ENCODE measurements at regions not wholly inside any gene's neighbourhood (a gene's known extent, or its start where the extent isn't known, plus 50 kb on each side); places are given as distances from the start of the nearest gene placed in this dataset.

- no peaks in the 10 kb centered on the region for H3K4me1 Mint-ChIP-seq
- H3K4me3 Mint-ChIP-seq, result no peak overlapping the region
- no peak for DNase-seq (ENCODE audit: low spot score in 2 of 2, unreplicated experiment in 2 of 2)
- no peaks in the 10 kb centered on the region for H3K9me3 Mint-ChIP-seq
- no peak for TF ChIP-seq CTCF (IDR thresholded peaks at IDR 0.05; ENCODE audit: unreplicated experiment)
- H3K27me3 Mint-ChIP-seq (ENCODE audit: low read depth), result no peaks in the 10 kb centered on the region
- no peaks in the 10 kb centered on the region for H3K36me3 Mint-ChIP-seq
- no peak overlapping the region for H3K27ac Mint-ChIP-seq
These were observed 365.4 kb upstream of the PTGER4 start for GRCh38 chr5:40314275-40314674.

GRCh38 chr5:40312205-40312604 is 367.5 kb upstream of the PTGER4 start:
- no peaks in the 10 kb centered on the region for H3K36me3 Mint-ChIP-seq
- H3K27ac Mint-ChIP-seq, result no peak overlapping the region
- H3K9me3 Mint-ChIP-seq, result no peaks in the 10 kb centered on the region
- TF ChIP-seq CTCF (IDR thresholded peaks at IDR 0.05; ENCODE audit: unreplicated experiment), result no peak
- H3K4me3 Mint-ChIP-seq, result no peak overlapping the region
- H3K4me1 Mint-ChIP-seq, result peaks cover 11% of the 10 kb centered on the region
- no peaks in the 10 kb centered on the region for H3K27me3 Mint-ChIP-seq (ENCODE audit: low read depth)
- DNase-seq (ENCODE audit: low spot score in 2 of 2, unreplicated experiment in 2 of 2), result no peak

GRCh38 chr5:40309851-40310250 is 369.9 kb upstream of the PTGER4 start:
- no peak for TF ChIP-seq CTCF (IDR thresholded peaks at IDR 0.05; ENCODE audit: unreplicated experiment)
- no peak overlapping the region for H3K27ac Mint-ChIP-seq
- DNase-seq (ENCODE audit: low spot score in 2 of 2, unreplicated experiment in 2 of 2), result no peak
- H3K36me3 Mint-ChIP-seq, result no peaks in the 10 kb centered on the region
- H3K27me3 Mint-ChIP-seq (ENCODE audit: low read depth), result no peaks in the 10 kb centered on the region
- H3K4me3 Mint-ChIP-seq, result no peak overlapping the region
- H3K4me1 Mint-ChIP-seq, result peaks cover 11% of the 10 kb centered on the region
- H3K9me3 Mint-ChIP-seq, result no peaks in the 10 kb centered on the region

GRCh38 chr5:40308867-40309266 is 370.8 kb upstream of the PTGER4 start:
- H3K27ac Mint-ChIP-seq, result no peak overlapping the region
- H3K27me3 Mint-ChIP-seq (ENCODE audit: low read depth), result no peaks in the 10 kb centered on the region
- peaks cover 11% of the 10 kb centered on the region for H3K4me1 Mint-ChIP-seq
- no peak for DNase-seq (ENCODE audit: low spot score in 2 of 2, unreplicated experiment in 2 of 2)
- no peak overlapping the region for H3K4me3 Mint-ChIP-seq
- H3K9me3 Mint-ChIP-seq, result no peaks in the 10 kb centered on the region
- no peaks in the 10 kb centered on the region for H3K36me3 Mint-ChIP-seq
- no peak for TF ChIP-seq CTCF (IDR thresholded peaks at IDR 0.05; ENCODE audit: unreplicated experiment)

GRCh38 chr5:40307920-40308319 is 371.8 kb upstream of the PTGER4 start:
- TF ChIP-seq CTCF (IDR thresholded peaks at IDR 0.05; ENCODE audit: unreplicated experiment), result no peak
- H3K27me3 Mint-ChIP-seq (ENCODE audit: low read depth), result no peaks in the 10 kb centered on the region
- no peak for DNase-seq (ENCODE audit: low spot score in 2 of 2, unreplicated experiment in 2 of 2)
- peaks cover 11% of the 10 kb centered on the region for H3K4me1 Mint-ChIP-seq
- no peaks in the 10 kb centered on the region for H3K36me3 Mint-ChIP-seq
- H3K9me3 Mint-ChIP-seq, result no peaks in the 10 kb centered on the region
- peak overlapping the region; percentile 28 for H3K27ac Mint-ChIP-seq
- no peak overlapping the region for H3K4me3 Mint-ChIP-seq

GRCh38 chr5:40306869-40307487 is 372.7 kb upstream of the PTGER4 start:
- Mint-ChIP-seq H3K9me3 (no peaks in the 10 kb centered on the region), H3K36me3 (no peaks in the 10 kb centered on the region), H3K4me1 (peaks cover 11% of the 10 kb centered on the region), H3K27me3 (ENCODE audit: low read depth) (no peaks in the 10 kb centered on the region), H3K27ac (no peak overlapping the region), H3K4me3 (no peak overlapping the region)
- TF ChIP-seq CTCF (IDR thresholded peaks at IDR 0.05; ENCODE audit: unreplicated experiment), result no peak
- DNase-seq (ENCODE audit: low spot score in 2 of 2, unreplicated experiment in 2 of 2), result no peak

Measured in mesothelial cell of epicardium (in vitro differentiated cells).